Coronary artery (tissue), 2 donors: ENCODE measurements at regions not wholly inside any gene's neighbourhood (a gene's known extent, or its start where the extent isn't known, plus 50 kb on each side); places are given as distances from the start of the nearest gene placed in this dataset.

ENCODE experiments used
- DNase-seq: peaks from one replicate; pipeline ENCODE4 v3.0.0-alpha.2; 2017; ENCODE audit warnings: low spot score
- H3K27ac ChIP-seq, 2 donors: fragments of 200-600 bp; sonication (generic); one replicate each; pipeline ENCODE4 v1.5.1; 2016 to 2019
- H3K4me3 ChIP-seq: fragments of 200-600 bp; sonication (generic); 2 replicates; pipeline ENCODE4 v1.5.1; 2016; ENCODE audit warnings: mild to moderate bottlenecking, moderate library complexity
- TF ChIP-seq, protein P1 (sequence below): fragments of 200-600 bp; sonication (generic); IDR thresholded peaks from one replicate; pipeline ENCODE4 v1.5.1; 2019; ENCODE audit warnings: antibody characterized with exemption

DNA sequence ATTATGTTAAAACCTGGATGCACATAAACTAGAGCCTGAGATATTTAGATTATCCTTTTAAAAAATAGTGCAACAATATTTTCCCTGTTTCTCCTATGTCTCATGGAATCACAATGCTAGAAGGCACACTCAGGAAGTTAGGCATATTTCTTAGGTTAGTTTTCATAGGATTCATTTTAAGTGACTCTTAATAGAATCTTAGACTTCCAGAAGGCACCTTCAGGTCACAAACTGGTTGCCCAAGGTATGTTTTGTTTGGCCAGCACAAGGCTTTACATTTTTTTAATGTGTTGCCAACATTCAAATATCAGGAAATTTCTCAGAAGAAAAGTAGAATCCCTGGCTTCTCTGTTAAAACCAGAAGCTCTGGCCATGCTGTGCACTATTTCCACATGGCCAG is 129.3 kb downstream of the LNPK start:
- Histone ChIP-seq H3K27ac (peak overlapping the region in 1 of 2 donors; percentile 78), H3K4me3 (no peak overlapping the region)
- TF ChIP-seq, protein P1, sequence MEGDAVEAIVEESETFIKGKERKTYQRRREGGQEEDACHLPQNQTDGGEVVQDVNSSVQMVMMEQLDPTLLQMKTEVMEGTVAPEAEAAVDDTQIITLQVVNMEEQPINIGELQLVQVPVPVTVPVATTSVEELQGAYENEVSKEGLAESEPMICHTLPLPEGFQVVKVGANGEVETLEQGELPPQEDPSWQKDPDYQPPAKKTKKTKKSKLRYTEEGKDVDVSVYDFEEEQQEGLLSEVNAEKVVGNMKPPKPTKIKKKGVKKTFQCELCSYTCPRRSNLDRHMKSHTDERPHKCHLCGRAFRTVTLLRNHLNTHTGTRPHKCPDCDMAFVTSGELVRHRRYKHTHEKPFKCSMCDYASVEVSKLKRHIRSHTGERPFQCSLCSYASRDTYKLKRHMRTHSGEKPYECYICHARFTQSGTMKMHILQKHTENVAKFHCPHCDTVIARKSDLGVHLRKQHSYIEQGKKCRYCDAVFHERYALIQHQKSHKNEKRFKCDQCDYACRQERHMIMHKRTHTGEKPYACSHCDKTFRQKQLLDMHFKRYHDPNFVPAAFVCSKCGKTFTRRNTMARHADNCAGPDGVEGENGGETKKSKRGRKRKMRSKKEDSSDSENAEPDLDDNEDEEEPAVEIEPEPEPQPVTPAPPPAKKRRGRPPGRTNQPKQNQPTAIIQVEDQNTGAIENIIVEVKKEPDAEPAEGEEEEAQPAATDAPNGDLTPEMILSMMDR: no peak
- no peak for DNase-seq

- TF ChIP-seq, protein P1: no peak
- peak overlapping the region; percentile 36 to 78 for H3K27ac ChIP-seq
- DNase-seq: no peak
- peak overlapping the region; percentile 25 for H3K4me3 ChIP-seq
Observed at GRCh38 chr2:175872005-175872348, 130.1 kb downstream of the LNPK start.

DNA sequence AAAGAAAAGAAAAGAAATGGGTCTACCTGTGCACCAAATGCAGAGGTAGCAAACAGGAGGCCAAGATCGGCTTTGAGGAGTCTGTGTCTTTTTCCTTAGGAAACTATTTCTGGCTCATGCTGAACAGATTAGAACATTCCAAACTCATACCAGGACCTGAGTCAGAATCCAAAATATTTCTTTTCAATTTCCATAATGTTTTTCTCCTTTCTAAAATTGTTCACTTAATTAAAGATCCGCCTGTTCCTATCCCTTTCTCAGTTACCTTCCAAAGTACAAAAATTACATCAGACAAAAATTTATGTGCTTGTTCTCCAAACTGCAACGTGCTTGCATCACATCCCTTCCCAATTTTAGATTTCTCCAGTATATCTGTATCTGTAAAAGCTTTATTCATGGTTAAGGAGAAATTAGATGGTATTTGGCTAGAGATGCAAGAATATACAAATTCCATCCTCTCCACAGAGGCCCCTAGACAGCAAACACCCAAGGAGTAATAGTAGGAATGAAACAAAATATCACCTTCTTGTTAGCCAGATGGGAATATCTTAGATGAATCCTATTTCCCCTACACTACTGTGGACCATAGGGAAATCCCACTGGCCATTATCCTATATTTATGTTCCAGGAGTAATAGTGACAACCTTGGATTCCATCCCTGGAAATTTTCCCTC is 130.6 kb downstream of the LNPK start:
- peak overlapping the region; percentile 36 to 78 for H3K27ac ChIP-seq

GRCh38 chr2:175865716-175866115 is 136.4 kb downstream of the LNPK start:
- H3K27ac ChIP-seq: no peak overlapping the region
- TF ChIP-seq, protein P1: no peak
- no peak overlapping the region for H3K4me3 ChIP-seq
- no peak for DNase-seq

More for the DNA sequence above, 130.6 kb downstream of the LNPK start:
- TF ChIP-seq, protein P1: no peak
- peak overlapping the region; percentile 25 for H3K4me3 ChIP-seq
- no peak for DNase-seq

DNA sequence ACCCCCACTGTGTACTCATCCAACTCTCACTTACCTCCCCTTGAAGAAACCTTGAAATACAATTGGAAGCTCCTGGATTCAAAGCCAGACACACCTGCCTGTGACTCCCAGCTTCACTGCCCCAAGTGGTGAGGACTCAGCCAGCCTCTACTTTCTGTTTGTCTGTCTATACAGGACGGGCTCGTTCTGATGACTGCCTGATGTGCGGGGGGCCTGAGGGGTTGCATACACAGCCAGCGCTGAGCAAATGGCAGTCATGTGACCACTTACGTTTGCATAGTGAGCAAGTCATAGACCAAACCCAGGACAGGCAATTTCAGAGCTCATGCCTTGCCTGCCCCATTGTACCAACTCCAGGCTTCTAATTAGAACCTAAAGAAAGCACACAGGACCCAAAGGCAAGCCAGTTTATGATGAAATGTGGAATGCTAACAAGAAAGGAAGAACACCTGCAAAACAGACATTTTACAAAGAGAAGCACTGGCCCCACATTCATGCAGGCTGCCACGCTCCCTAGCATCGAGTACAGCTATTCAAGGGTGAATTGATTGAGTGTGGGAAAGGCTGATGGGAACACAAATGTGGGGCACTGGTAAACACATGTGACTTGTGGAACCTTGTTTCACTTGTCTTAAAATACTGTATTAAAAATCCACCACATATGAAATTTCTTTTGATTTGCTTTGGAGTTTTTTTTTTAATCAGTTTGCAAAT is 137.8 kb downstream of the LNPK start:
- Histone ChIP-seq H3K27ac (no peak overlapping the region), H3K4me3 (no peak overlapping the region)
- TF ChIP-seq, protein P1: no peak
- no peak for DNase-seq

- no peak overlapping the region for H3K4me3 ChIP-seq
- TF ChIP-seq, protein P1: no peak
- no peak overlapping the region for H3K27ac ChIP-seq
- no peak for DNase-seq
Observed at GRCh38 chr2:175861958-175862357, 140.1 kb downstream of the LNPK start.
